ENCODE measurements at regions not wholly inside any gene's neighbourhood (a gene's known extent, or its start where the extent isn't known, plus 50 kb on each side); places are given as distances from the start of the nearest gene placed in this dataset.

DNA sequence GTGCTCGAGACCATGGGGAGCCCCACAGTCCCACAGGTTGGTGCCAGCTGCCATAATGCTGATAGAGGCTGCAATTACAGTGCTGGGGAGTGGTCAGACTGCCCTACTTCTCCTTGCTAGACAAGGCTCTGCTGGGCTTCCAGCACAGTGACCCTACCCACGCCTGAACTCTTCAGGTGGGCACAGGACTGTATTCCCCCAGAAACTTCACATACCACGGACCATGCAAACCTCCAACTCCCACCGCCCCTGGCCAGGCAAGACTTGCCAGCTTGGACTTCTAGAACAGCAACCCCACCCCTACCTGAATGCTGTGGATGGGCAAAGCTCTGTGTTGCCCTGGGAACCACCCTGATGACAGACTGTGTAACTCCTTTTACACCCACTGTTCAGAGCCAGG, 885.3 kb downstream of the SI start:
- TF ChIP-seq, protein P1, sequence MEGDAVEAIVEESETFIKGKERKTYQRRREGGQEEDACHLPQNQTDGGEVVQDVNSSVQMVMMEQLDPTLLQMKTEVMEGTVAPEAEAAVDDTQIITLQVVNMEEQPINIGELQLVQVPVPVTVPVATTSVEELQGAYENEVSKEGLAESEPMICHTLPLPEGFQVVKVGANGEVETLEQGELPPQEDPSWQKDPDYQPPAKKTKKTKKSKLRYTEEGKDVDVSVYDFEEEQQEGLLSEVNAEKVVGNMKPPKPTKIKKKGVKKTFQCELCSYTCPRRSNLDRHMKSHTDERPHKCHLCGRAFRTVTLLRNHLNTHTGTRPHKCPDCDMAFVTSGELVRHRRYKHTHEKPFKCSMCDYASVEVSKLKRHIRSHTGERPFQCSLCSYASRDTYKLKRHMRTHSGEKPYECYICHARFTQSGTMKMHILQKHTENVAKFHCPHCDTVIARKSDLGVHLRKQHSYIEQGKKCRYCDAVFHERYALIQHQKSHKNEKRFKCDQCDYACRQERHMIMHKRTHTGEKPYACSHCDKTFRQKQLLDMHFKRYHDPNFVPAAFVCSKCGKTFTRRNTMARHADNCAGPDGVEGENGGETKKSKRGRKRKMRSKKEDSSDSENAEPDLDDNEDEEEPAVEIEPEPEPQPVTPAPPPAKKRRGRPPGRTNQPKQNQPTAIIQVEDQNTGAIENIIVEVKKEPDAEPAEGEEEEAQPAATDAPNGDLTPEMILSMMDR (IDR thresholded peaks at IDR 0.05): no peak
- TF ChIP-seq POLR2A (IDR thresholded peaks at IDR 0.05) (no peak), EP300 (IDR thresholded peaks at IDR 0.05) (no peak)
